Esophagus muscularis mucosa (tissue), 4 donors: ENCODE measurements at regions not wholly inside any gene's neighbourhood (a gene's known extent, or its start where the extent isn't known, plus 50 kb on each side); places are given as distances from the start of the nearest gene placed in this dataset.
A peak's percentile ranks its signal among the peaks of the same experiment; 100 is the strongest.

Source experiments
- DNase-seq: peaks from one replicate; pipeline ENCODE4 v3.0.0-alpha.2; 2017; ENCODE audit errors: extremely low spot score
- H3K27ac ChIP-seq, 4 donors: fragments of 200-600 bp; sonication (generic); replicated peaks in 1 of 4; 1 replicate in 3 of 4; 2 replicates in 1 of 4; pipeline ENCODE4 v1.5.1; 2016 to 2019; ENCODE audit warnings: mild to moderate bottlenecking in 1 of 4
- H3K27me3 ChIP-seq, 4 donors: fragments of 200-600 bp; sonication (generic); one replicate each; pipeline versions ENCODE4 v1.5.1 to v1.6.0; 2016 to 2019
- H3K36me3 ChIP-seq, 4 donors: fragments of 200-600 bp; sonication (generic); one replicate each; pipeline ENCODE4 v1.5.1; 2016 to 2019
- H3K4me1 ChIP-seq, 4 donors: fragments of 200-600 bp; sonication (generic); one replicate each; pipeline ENCODE4 v1.5.1; 2016 to 2019
- H3K4me3 ChIP-seq, 4 donors: fragments of 200-600 bp; sonication (generic); 1 replicate in 2 of 4; 2 replicates in 2 of 4; pipeline ENCODE4 v1.5.1; 2016 to 2019; ENCODE audit warnings: mild to moderate bottlenecking in 4 of 4, moderate library complexity in 1 of 4
- H3K9me3 ChIP-seq, 4 donors: fragments of 200-600 bp; sonication (generic); 1 replicate in 3 of 4; 2 replicates in 1 of 4; pipeline ENCODE4 v1.5.1; 2016 to 2019
- EP300 ChIP-seq: sonication (generic); formaldehyde crosslinking; IDR thresholded peaks from one replicate; pipeline ENCODE4 v1.6.1; 2017; ENCODE audit warnings: antibody characterized with exemption
- POLR2A ChIP-seq: fragments of 450-650 bp; IDR thresholded peaks from one replicate; pipeline ENCODE4 v1.6.1; 2017; ENCODE audit warnings: antibody characterized with exemption, moderate library complexity, mild to moderate bottlenecking, low read depth
- POLR2AphosphoS5 ChIP-seq, 2 donors: sonication (generic); formaldehyde crosslinking; IDR thresholded peaks; one replicate each; pipeline ENCODE4 v1.6.1; 2017; ENCODE audit warnings: antibody characterized with exemption in 2 of 2
- WGBS: methylation state at CpG from one replicate; pipeline ENCODE4 v1.1.5; 2018; 5-methylcytosine and 5-hydroxymethylcytosine counted together
- intact Hi-C: fragments of 100-400 bp; cut with DNase I; formaldehyde crosslinking; loops from one replicate; pipeline ENCODE4 v1.15.1; 2023
- TF ChIP-seq, protein P1 (sequence below), 3 experiments: fragments of 200-600 bp in 2 of 3; fragments of 450-650 bp in 1 of 3; sonication (generic) in 2 of 3; IDR thresholded peaks; one replicate each; pipeline ENCODE4 v1.5.1; 2017 to 2019; ENCODE audit warnings: antibody characterized with exemption in 3 of 3, mild to moderate bottlenecking in 2 of 3, moderate library complexity in 1 of 3

DNA sequence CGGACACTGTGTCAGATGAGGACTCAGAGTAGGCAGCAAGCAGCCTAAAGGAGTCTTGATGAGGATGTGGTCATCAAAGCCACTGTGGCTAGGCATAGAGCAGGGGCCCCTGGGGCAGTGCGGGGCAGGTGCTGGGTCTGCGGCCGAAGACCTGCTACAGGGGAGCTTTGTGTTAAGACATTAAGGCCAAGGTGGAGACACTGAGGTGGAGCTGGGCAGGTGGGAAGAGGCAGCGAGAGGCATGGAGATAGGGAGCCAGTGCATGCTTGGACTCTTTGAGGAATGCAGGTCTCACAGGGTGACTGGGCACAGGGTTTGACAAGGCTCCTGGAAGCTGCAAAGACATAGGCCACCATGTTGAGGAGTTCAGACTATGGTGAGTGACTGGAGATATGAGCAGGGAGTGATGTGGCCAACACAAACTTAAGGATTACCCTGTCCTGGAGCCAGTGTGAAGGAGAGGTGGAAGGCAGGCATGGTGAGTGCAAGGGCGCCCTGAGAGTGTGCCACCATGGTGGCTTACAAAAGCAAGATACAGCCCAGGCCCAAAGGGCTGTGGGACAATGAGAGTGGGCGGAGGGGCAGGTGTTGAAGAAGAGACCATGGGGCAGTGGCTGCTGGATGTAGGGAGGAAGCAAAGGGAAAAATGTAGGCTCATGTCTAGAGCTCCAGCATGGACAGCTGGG lies 450.9 kb upstream of the HS6ST1 start:
- Histone ChIP-seq H3K9me3 (no peaks in the 10 kb centered on the region), H3K27ac (no peak overlapping the region), H3K4me3 (no peak overlapping the region), H3K4me1 (peaks cover 0 to 8% (median 0%) of the 10 kb centered on the region in 4 donors), H3K27me3 (peaks cover 0 to 6% (median 0%) of the 10 kb centered on the region in 4 donors), H3K36me3 (no peaks in the 10 kb centered on the region)
- DNase-seq: peak; percentile 62
- intact Hi-C loops: no loop called here
- WGBS: 95% methylated on average over 7 of the region's 7 CpGs
- TF ChIP-seq POLR2A (no peak), EP300 (no peak), POLR2AphosphoS5 (IDR thresholded peaks at IDR 0.05) (no peak)
- TF ChIP-seq, protein P1, sequence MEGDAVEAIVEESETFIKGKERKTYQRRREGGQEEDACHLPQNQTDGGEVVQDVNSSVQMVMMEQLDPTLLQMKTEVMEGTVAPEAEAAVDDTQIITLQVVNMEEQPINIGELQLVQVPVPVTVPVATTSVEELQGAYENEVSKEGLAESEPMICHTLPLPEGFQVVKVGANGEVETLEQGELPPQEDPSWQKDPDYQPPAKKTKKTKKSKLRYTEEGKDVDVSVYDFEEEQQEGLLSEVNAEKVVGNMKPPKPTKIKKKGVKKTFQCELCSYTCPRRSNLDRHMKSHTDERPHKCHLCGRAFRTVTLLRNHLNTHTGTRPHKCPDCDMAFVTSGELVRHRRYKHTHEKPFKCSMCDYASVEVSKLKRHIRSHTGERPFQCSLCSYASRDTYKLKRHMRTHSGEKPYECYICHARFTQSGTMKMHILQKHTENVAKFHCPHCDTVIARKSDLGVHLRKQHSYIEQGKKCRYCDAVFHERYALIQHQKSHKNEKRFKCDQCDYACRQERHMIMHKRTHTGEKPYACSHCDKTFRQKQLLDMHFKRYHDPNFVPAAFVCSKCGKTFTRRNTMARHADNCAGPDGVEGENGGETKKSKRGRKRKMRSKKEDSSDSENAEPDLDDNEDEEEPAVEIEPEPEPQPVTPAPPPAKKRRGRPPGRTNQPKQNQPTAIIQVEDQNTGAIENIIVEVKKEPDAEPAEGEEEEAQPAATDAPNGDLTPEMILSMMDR (IDR thresholded peaks at IDR 0.05): no peak

DNA sequence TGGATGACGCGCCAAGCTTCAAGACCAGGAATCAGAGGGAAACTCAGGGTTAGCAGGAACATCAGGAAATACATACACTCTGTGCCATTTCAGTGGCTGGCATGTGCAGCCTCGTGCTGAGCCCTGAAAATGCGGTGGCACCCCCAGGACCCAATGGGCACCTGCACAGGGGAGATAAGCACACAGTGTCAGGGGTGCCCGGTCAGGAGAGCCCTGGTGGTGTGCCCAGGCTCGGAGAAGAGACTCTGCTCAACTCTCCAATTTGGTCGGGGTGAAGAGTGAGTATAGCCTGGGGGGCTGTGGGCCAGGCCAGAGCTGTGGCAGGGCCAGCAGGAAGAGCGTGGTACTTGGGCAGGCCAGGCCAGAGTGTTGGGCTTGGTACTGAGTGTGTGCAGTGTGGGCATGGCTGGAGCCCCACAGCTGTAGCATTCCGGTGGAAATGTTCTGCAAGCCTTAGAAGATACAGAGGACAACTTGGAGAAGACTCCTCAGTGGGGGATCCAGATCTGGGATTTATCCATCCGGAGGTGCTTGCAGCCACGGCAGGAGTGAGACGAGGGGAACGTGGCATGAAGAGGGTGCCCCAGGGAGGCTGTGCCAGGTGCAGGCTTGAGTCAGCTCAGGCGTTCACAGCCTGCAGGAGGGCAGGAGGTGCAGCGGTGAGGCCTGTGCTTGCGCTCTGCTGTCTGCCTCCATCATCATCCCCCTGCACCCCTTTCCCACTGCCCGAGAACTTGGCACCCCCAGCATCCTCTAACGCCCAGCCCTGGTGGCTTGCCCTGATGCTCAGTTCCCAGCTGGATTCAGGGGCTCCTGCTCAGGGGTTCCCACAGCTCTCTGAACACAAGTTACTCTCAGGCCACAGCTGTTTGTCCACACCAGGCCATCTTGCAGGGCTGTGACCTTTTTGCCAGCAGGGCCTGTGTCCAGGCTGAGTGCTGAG lies 451.7 kb upstream of the HS6ST1 start:
- WGBS: 97% methylated on average over 14 of the region's 18 CpGs
- H3K27me3 ChIP-seq: peaks cover 0 to 6% (median 0%) of the 10 kb centered on the region in 4 donors

DNA sequence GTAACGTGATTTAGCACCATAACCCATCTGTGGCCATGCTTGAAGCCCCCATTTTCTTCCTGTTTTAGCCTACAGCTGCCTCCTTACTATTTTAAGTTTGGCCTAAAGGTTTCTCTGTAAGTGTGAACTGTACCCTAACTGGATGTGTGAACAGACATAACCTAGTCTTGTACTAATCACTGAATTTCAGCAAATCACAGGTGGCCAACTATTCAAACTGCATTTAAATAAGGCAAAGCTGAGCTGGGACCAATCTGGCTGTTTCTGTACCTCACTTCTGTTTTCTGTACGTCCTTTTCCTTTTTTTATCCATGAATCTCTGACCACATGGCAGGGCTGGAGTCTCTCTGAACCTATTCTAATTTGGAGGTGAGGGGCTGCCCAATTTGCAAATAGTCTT lies 452.7 kb upstream of the HS6ST1 start:
- Histone ChIP-seq H3K9me3 (no peaks in the 10 kb centered on the region), H3K4me1 (peaks cover 0 to 13% (median 0%) of the 10 kb centered on the region in 4 donors), H3K27me3 (no peaks in the 10 kb centered on the region), H3K27ac (no peak overlapping the region), H3K4me3 (no peak overlapping the region), H3K36me3 (no peaks in the 10 kb centered on the region)
- TF ChIP-seq, protein P1 (IDR thresholded peaks at IDR 0.05): no peak
- TF ChIP-seq EP300 (no peak), POLR2AphosphoS5 (IDR thresholded peaks at IDR 0.05) (no peak), POLR2A (no peak)
- 65% methylated on average over 2 of the region's 2 CpGs for WGBS
- intact Hi-C loops: no loop called here
- DNase-seq: no peak

More for the DNA sequence above, 451.7 kb upstream of the HS6ST1 start:
- Histone ChIP-seq H3K4me3 (no peak overlapping the region), H3K9me3 (no peaks in the 10 kb centered on the region), H3K4me1 (peaks cover 0 to 13% (median 0%) of the 10 kb centered on the region in 4 donors), H3K27ac (no peak overlapping the region), H3K36me3 (no peaks in the 10 kb centered on the region)
- DNase-seq: peak; percentile 91
- TF ChIP-seq, protein P1 (IDR thresholded peaks at IDR 0.05): no peak
- no peak for TF ChIP-seq POLR2A
- intact Hi-C loops: no loop called here

DNA sequence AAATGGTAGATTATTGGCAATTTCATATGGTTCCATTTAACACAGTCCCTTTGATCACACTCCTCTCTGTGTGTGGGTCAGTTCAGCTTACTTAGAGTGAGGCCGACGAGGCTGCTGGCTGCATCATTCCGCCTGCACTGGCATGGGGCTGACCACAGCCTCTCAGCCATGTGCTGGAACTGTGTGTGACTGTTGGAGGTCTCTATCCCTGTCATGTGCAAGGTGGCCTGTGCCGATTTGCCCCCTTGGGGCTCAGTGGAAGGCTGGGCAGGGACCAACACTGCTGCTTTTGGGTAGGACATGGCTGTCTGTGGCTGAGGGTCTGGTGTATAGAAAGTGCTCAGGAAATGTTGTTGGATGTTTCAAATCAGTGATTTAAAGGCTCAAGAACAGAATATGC lies 454.0 kb upstream of the HS6ST1 start:
- no peak overlapping the region for H3K27ac ChIP-seq
- 96% methylated on average over 4 of the region's 4 CpGs for WGBS
- intact Hi-C loops: no loop called here
- no peaks in the 10 kb centered on the region for H3K9me3 ChIP-seq
- no peaks in the 10 kb centered on the region for H3K27me3 ChIP-seq
- no peaks in the 10 kb centered on the region for H3K36me3 ChIP-seq
- no peak for TF ChIP-seq EP300
- TF ChIP-seq POLR2A: no peak
- TF ChIP-seq, protein P1 (IDR thresholded peaks at IDR 0.05): no peak
- no peak for TF ChIP-seq POLR2AphosphoS5 (IDR thresholded peaks at IDR 0.05)
- peaks cover 0 to 13% (median 0%) of the 10 kb centered on the region in 4 donors for H3K4me1 ChIP-seq
- no peak overlapping the region for H3K4me3 ChIP-seq
- no peak for DNase-seq
